HG03139 (cell line): ENCODE measurements at regions not wholly inside any gene's neighbourhood (a gene's known extent, or its start where the extent isn't known, plus 50 kb on each side); places are given as distances from the start of the nearest gene placed in this dataset.

ENCODE experiments used
- ATAC-seq: cut with Tn5 transposase; IDR thresholded peaks from one replicate; pipeline ENCODE4 v1.9.1; 2021; ENCODE audit not compliant: unreplicated experiment

- ATAC-seq = no peak
Measured at GRCh38 chr18:40523287-40523686, 1431.7 kb upstream of the PIK3C3 start.

GRCh38 chr18:40501026-40501425 is 1454.0 kb upstream of the PIK3C3 start:
- no peak for ATAC-seq

GRCh38 chr18:40494603-40495002 is 1460.4 kb upstream of the PIK3C3 start:
- ATAC-seq = no peak

- ATAC-seq = no peak
Measured at GRCh38 chr18:40493316-40493715, 1461.7 kb upstream of the PIK3C3 start.

- no peak for ATAC-seq
Measured at GRCh38 chr18:40489301-40489700, 1465.7 kb upstream of the PIK3C3 start.

- no peak for ATAC-seq
Measured at GRCh38 chr18:40485318-40485717, 1469.7 kb upstream of the PIK3C3 start.

GRCh38 chr18:40473221-40474029 is 1481.6 kb upstream of the PIK3C3 start:
- ATAC-seq = no peak

- ATAC-seq = no peak
Measured at GRCh38 chr18:40470723-40471122, 1484.3 kb upstream of the PIK3C3 start.

GRCh38 chr18:40469851-40470250 is 1485.2 kb upstream of the PIK3C3 start:
- no peak for ATAC-seq

- ATAC-seq = no peak
Measured at GRCh38 chr18:40469316-40469715, 1485.7 kb upstream of the PIK3C3 start.

GRCh38 chr18:40464032-40464431 is 1491.0 kb upstream of the PIK3C3 start:
- ATAC-seq = no peak

- no peak for ATAC-seq
Measured at GRCh38 chr18:40453903-40454302, 1501.1 kb upstream of the PIK3C3 start.

- no peak for ATAC-seq
Measured at GRCh38 chr18:40452599-40452998, 1502.4 kb upstream of the PIK3C3 start.

GRCh38 chr18:40450751-40451150 is 1504.3 kb upstream of the PIK3C3 start:
- no peak for ATAC-seq

- no peak for ATAC-seq
Measured at GRCh38 chr18:40447820-40448219, 1507.2 kb upstream of the PIK3C3 start.

- ATAC-seq = no peak
Measured at GRCh38 chr18:40440088-40440487, 1514.9 kb upstream of the PIK3C3 start.

GRCh38 chr18:40437517-40437916 is 1517.5 kb upstream of the PIK3C3 start:
- ATAC-seq = no peak

- no peak for ATAC-seq
Measured at GRCh38 chr18:40431071-40431985, 1523.7 kb upstream of the PIK3C3 start.

GRCh38 chr18:40423291-40423690 is 1531.7 kb upstream of the PIK3C3 start:
- ATAC-seq = no peak

- ATAC-seq = no peak
Measured at GRCh38 chr18:40420675-40421074, 1534.4 kb upstream of the PIK3C3 start.

GRCh38 chr18:40417501-40417900 is 1537.5 kb upstream of the PIK3C3 start:
- ATAC-seq = no peak

GRCh38 chr18:40415821-40416220 is 1539.2 kb upstream of the PIK3C3 start:
- no peak for ATAC-seq
